ENCODE measurements at regions not wholly inside any gene's neighbourhood (a gene's known extent, or its start where the extent isn't known, plus 50 kb on each side); places are given as distances from the start of the nearest gene placed in this dataset.

GRCh38 chr12:30251546-30251945 is 444.1 kb downstream of the IPO8 start:
- no peak for DNase-seq (ENCODE audit: low spot score)
- H3K36me3 ChIP-seq (replicated peaks; ENCODE audit: insufficient read depth, low read depth), result no peaks in the 10 kb centered on the region
- H4K20me1 ChIP-seq (ENCODE audit: insufficient read depth, poor library complexity, severe bottlenecking), result no peaks in the 10 kb centered on the region
- H3K79me2 ChIP-seq, result no peaks in the 10 kb centered on the region
- no peak overlapping the region for H3K4me3 ChIP-seq
- no peak overlapping the region for H2AFZ ChIP-seq
- H3K4me1 ChIP-seq (ENCODE audit: insufficient read depth), result no peaks in the 10 kb centered on the region
- no peak overlapping the region for H3K4me2 ChIP-seq
- H3K9me3 ChIP-seq (ENCODE audit: low read depth), result no peaks in the 10 kb centered on the region
- TF ChIP-seq CTCF (IDR thresholded peaks at IDR 0.05; ENCODE audit: poor library complexity) (no peak), EZH2phosphoT487 (IDR thresholded peaks at IDR 0.05; ENCODE audit: low read depth, severe bottlenecking, unreplicated experiment) (no peak), EZH2 (IDR thresholded peaks at IDR 0.05; ENCODE audit: borderline replicate concordance) (no peak)
- 79% methylated on average over 5 of the region's 5 CpGs for WGBS (ENCODE audit: low lambda C conversion rate, missing lambda C conversion rate)
- H3K9me2 ChIP-seq (replicated peaks; ENCODE audit: insufficient read depth), result no peaks in the 10 kb centered on the region
- H3K27me3 ChIP-seq, result no peaks in the 10 kb centered on the region
- H3K27ac ChIP-seq, result no peak overlapping the region

GRCh38 chr12:30243426-30243825 is 452.2 kb downstream of the IPO8 start:
- no peak overlapping the region for H3K4me3 ChIP-seq
- TF ChIP-seq EZH2 (IDR thresholded peaks at IDR 0.05; ENCODE audit: borderline replicate concordance) (no peak), CTCF (IDR thresholded peaks at IDR 0.05; ENCODE audit: poor library complexity) (no peak), EZH2phosphoT487 (IDR thresholded peaks at IDR 0.05; ENCODE audit: low read depth, severe bottlenecking, unreplicated experiment) (no peak)
- no peaks in the 10 kb centered on the region for H3K36me3 ChIP-seq (replicated peaks; ENCODE audit: insufficient read depth, low read depth)
- H3K27ac ChIP-seq, result no peak overlapping the region
- no peaks in the 10 kb centered on the region for H3K27me3 ChIP-seq
- WGBS (ENCODE audit: low lambda C conversion rate, missing lambda C conversion rate), result 42% methylated on average over 2 of the region's 2 CpGs
- no peak for DNase-seq (ENCODE audit: low spot score)
- H3K9me2 ChIP-seq (replicated peaks; ENCODE audit: insufficient read depth), result no peaks in the 10 kb centered on the region
- no peaks in the 10 kb centered on the region for H3K4me1 ChIP-seq (ENCODE audit: insufficient read depth)
- no peaks in the 10 kb centered on the region for H3K79me2 ChIP-seq
- H3K4me2 ChIP-seq, result no peak overlapping the region
- H4K20me1 ChIP-seq (ENCODE audit: insufficient read depth, poor library complexity, severe bottlenecking), result no peaks in the 10 kb centered on the region
- no peak overlapping the region for H2AFZ ChIP-seq
- no peaks in the 10 kb centered on the region for H3K9me3 ChIP-seq (ENCODE audit: low read depth)

GRCh38 chr12:30219047-30219446 is 435.3 kb upstream of the TMTC1 start:
- Histone ChIP-seq H3K27ac (no peak overlapping the region), H3K4me1 (ENCODE audit: insufficient read depth) (no peaks in the 10 kb centered on the region), H3K4me2 (no peak overlapping the region), H3K79me2 (no peaks in the 10 kb centered on the region), H4K20me1 (ENCODE audit: insufficient read depth, poor library complexity, severe bottlenecking) (no peaks in the 10 kb centered on the region), H2AFZ (no peak overlapping the region), H3K27me3 (no peaks in the 10 kb centered on the region), H3K9me2 (replicated peaks; ENCODE audit: insufficient read depth) (no peaks in the 10 kb centered on the region), H3K4me3 (no peak overlapping the region), H3K9me3 (ENCODE audit: low read depth) (no peaks in the 10 kb centered on the region), H3K36me3 (replicated peaks; ENCODE audit: insufficient read depth, low read depth) (no peaks in the 10 kb centered on the region)
- no peak for DNase-seq (ENCODE audit: low spot score)
- WGBS (ENCODE audit: low lambda C conversion rate, missing lambda C conversion rate), result 88% methylated on average over 4 of the region's 4 CpGs
- TF ChIP-seq EZH2 (IDR thresholded peaks at IDR 0.05; ENCODE audit: borderline replicate concordance), result no peak
- TF ChIP-seq CTCF (IDR thresholded peaks at IDR 0.05; ENCODE audit: poor library complexity), result no peak
- no peak for TF ChIP-seq EZH2phosphoT487 (IDR thresholded peaks at IDR 0.05; ENCODE audit: low read depth, severe bottlenecking, unreplicated experiment)

- no peaks in the 10 kb centered on the region for H3K4me1 ChIP-seq (ENCODE audit: insufficient read depth)
- TF ChIP-seq CTCF (IDR thresholded peaks at IDR 0.05; ENCODE audit: poor library complexity) (no peak), EZH2 (IDR thresholded peaks at IDR 0.05; ENCODE audit: borderline replicate concordance) (no peak), EZH2phosphoT487 (IDR thresholded peaks at IDR 0.05; ENCODE audit: low read depth, severe bottlenecking, unreplicated experiment) (no peak)
Measured at GRCh38 chr12:30218073-30218472, 434.3 kb upstream of the TMTC1 start.

More at GRCh38 chr12:30218073-30218472, 434.3 kb upstream of the TMTC1 start:
- Histone ChIP-seq H3K79me2 (no peaks in the 10 kb centered on the region), H3K36me3 (replicated peaks; ENCODE audit: insufficient read depth, low read depth) (no peaks in the 10 kb centered on the region), H2AFZ (no peak overlapping the region), H3K4me3 (no peak overlapping the region), H3K9me2 (replicated peaks; ENCODE audit: insufficient read depth) (no peaks in the 10 kb centered on the region), H3K9me3 (ENCODE audit: low read depth) (no peaks in the 10 kb centered on the region), H3K27me3 (no peaks in the 10 kb centered on the region), H4K20me1 (ENCODE audit: insufficient read depth, poor library complexity, severe bottlenecking) (no peaks in the 10 kb centered on the region), H3K27ac (no peak overlapping the region), H3K4me2 (no peak overlapping the region)
- no peak for DNase-seq (ENCODE audit: low spot score)
- WGBS (ENCODE audit: low lambda C conversion rate, missing lambda C conversion rate), result 95% methylated on average over 4 of the region's 4 CpGs
